OCI-M2 (cell line): ENCODE measurements at regions not wholly inside any gene's neighbourhood (a gene's known extent, or its start where the extent isn't known, plus 50 kb on each side); places are given as distances from the start of the nearest gene placed in this dataset.

Experiments used
- DNase-seq: peaks from one replicate; lab custom pipeline; 2025; ENCODE audit not compliant: unreplicated experiment; lab: John Stamatoyannopoulos, UW

GRCh38 chr2:21427606-21428005, 303.8 kb downstream of the TDRD15 start:
- DNase-seq = no peak

- DNase-seq = no peak
These were observed 305.0 kb downstream of the TDRD15 start for GRCh38 chr2:21428754-21429153.

- no peak for DNase-seq
These were observed 306.0 kb downstream of the TDRD15 start for GRCh38 chr2:21429747-21430146.

- DNase-seq = no peak
These were observed 307.3 kb downstream of the TDRD15 start for GRCh38 chr2:21431078-21431477.

- DNase-seq = no peak
These were observed 315.2 kb downstream of the TDRD15 start for GRCh38 chr2:21438949-21439348.

- DNase-seq = no peak
These were observed 317.7 kb downstream of the TDRD15 start for GRCh38 chr2:21441442-21441841.

- no peak for DNase-seq
These were observed 319.8 kb downstream of the TDRD15 start for GRCh38 chr2:21443494-21444105.

- no peak for DNase-seq
These were observed 326.1 kb downstream of the TDRD15 start for GRCh38 chr2:21449881-21450280.

GRCh38 chr2:21451403-21451802, 327.6 kb downstream of the TDRD15 start:
- DNase-seq = no peak

GRCh38 chr2:21452263-21452662, 328.5 kb downstream of the TDRD15 start:
- no peak for DNase-seq

GRCh38 chr2:21452678-21453077, 328.9 kb downstream of the TDRD15 start:
- DNase-seq = no peak

GRCh38 chr2:21453723-21454450, 330.1 kb downstream of the TDRD15 start:
- DNase-seq = no peak

GRCh38 chr2:21454839-21455238, 331.1 kb downstream of the TDRD15 start:
- no peak for DNase-seq

- no peak for DNase-seq
These were observed 338.0 kb downstream of the TDRD15 start for GRCh38 chr2:21461754-21462240.

GRCh38 chr2:21466341-21466927, 342.7 kb downstream of the TDRD15 start:
- no peak for DNase-seq

GRCh38 chr2:21467280-21467818, 343.6 kb downstream of the TDRD15 start:
- DNase-seq = no peak

- no peak for DNase-seq
These were observed 344.1 kb downstream of the TDRD15 start for GRCh38 chr2:21467910-21468309.

GRCh38 chr2:21468624-21469023, 344.9 kb downstream of the TDRD15 start:
- no peak for DNase-seq

GRCh38 chr2:21469158-21469557, 345.4 kb downstream of the TDRD15 start:
- DNase-seq = no peak

GRCh38 chr2:21469564-21469963, 345.8 kb downstream of the TDRD15 start:
- no peak for DNase-seq

- no peak for DNase-seq
These were observed 356.4 kb downstream of the TDRD15 start for GRCh38 chr2:21480162-21480561.

- no peak for DNase-seq
These were observed 360.9 kb downstream of the TDRD15 start for GRCh38 chr2:21484643-21485042.
